GM12878 (cell line): ENCODE measurements at regions not wholly inside any gene's neighbourhood (a gene's known extent, or its start where the extent isn't known, plus 50 kb on each side); places are given as distances from the start of the nearest gene placed in this dataset.

Experiments
- ATAC-seq: fragments of 200-7000 bp; cut with Tn5 transposase; 3 replicates; pipeline ENCODE4 v1.9.1; 2020; ENCODE audit warnings: mild to moderate bottlenecking, moderate library complexity
- BruUV-seq: library from RNA; stranded (reverse); fragments of 400-500 nt; replicated peaks from 2 replicates; lab custom pipeline; 2021; lab: Mats Ljungman, UMichigan
- CTCF ChIA-PET: fragments of 300-600 bp; sonication (Branson Sonifier 250); formaldehyde crosslinking; extraction: SDS; loops from one replicate; lab custom pipeline; 2021; ENCODE audit warnings: inconsistent platforms; lab: Yijun Ruan, JAX
- POLR2A ChIA-PET: fragments of 350-600 bp; formaldehyde crosslinking; extraction: SDS; loops from one replicate; lab custom pipeline; 2021; ENCODE audit warnings: inconsistent platforms; lab: Charles Lee
- RAD21 ChIA-PET: fragments of 300-600 bp; sonication (Branson Sonifier 250); formaldehyde crosslinking; loops from one replicate; lab custom pipeline; 2023; ENCODE audit warnings: antibody characterized with exemption; ENCODE audit not compliant: unreplicated experiment; lab: Charles Lee
- SMC1A ChIA-PET: fragments of 300-600 bp; sonication (Branson Sonifier 250); formaldehyde crosslinking; loops from one replicate; lab custom pipeline; 2023; ENCODE audit not compliant: unreplicated experiment, uncharacterized antibody; lab: Charles Lee
- DNase-seq: peaks from one replicate; pipeline ENCODE4 v3.0.0-alpha.2; 2011; ENCODE audit warnings: low read depth, low spot score
- FAIRE-seq: peaks from 3 replicates; lab custom pipeline; 2011; peaks lifted over from hg19 to GRCh38; lab: Jason Lieb, UNC
- H2AFZ ChIP-seq: 2 replicates; pipeline ENCODE4 v1.6.0; 2011; ENCODE audit warnings: low read depth, low read length, control low read depth; ENCODE audit not compliant: control insufficient read depth
- H3K27ac ChIP-seq: 2 replicates; pipeline ENCODE4 v1.5.1; 2011; ENCODE audit warnings: control low read depth; ENCODE audit not compliant: control insufficient read depth, insufficient read depth
- H3K27me3 ChIP-seq, 2 experiments: replicated peaks in 1 of 2; 2 replicates each; pipeline versions ENCODE4 v1.6.0 to v1.6.1; 2011; ENCODE audit warnings: low read length in 1 of 2; ENCODE audit not compliant: control insufficient read depth in 2 of 2, insufficient read depth in 2 of 2
- H3K36me3 ChIP-seq, 2 experiments: 2 replicates each; pipeline ENCODE4 v1.5.1; 2011; ENCODE audit warnings: low read length in 1 of 2; ENCODE audit not compliant: control insufficient read depth in 2 of 2, insufficient read depth in 2 of 2
- H3K4me1 ChIP-seq: 2 replicates; pipeline ENCODE4 v1.6.1; 2011; ENCODE audit warnings: mild to moderate bottlenecking, low read length, moderate library complexity, mixed read lengths; ENCODE audit not compliant: control insufficient read depth, insufficient read depth
- H3K4me2 ChIP-seq: 2 replicates; pipeline ENCODE4 v1.6.0; 2011; ENCODE audit warnings: control low read depth; ENCODE audit not compliant: control insufficient read depth, insufficient read depth
- H3K4me3 ChIP-seq: fragments of 200-600 bp; sonication (generic); 2 replicates; pipeline ENCODE4 v1.5.1; 2016
- H3K79me2 ChIP-seq: 2 replicates; pipeline ENCODE4 v1.6.0; 2011; ENCODE audit warnings: low read length; ENCODE audit not compliant: control insufficient read depth, insufficient read depth
- H3K9ac ChIP-seq: 2 replicates; pipeline ENCODE4 v1.8.0; 2011; ENCODE audit warnings: low read length, control low read depth, mixed read lengths; ENCODE audit not compliant: control insufficient read depth, insufficient read depth
- H3K9me3 ChIP-seq: replicated peaks from 3 replicates; pipeline ENCODE4 v1.5.1; 2011; ENCODE audit warnings: mild to moderate bottlenecking, low read length; ENCODE audit not compliant: control insufficient read depth, insufficient read depth
- H4K20me1 ChIP-seq: 2 replicates; pipeline ENCODE4 v1.6.0; 2011; ENCODE audit not compliant: control insufficient read depth, insufficient read depth
- BRCA1 ChIP-seq: IDR thresholded peaks from 2 replicates; pipeline ENCODE4 v1.6.1; 2011; ENCODE audit warnings: low read depth, low read length, improper control_type of control experiment
- ESRRA ChIP-seq: IDR thresholded peaks from 2 replicates; pipeline ENCODE4 v1.6.1; 2012; ENCODE audit warnings: mild to moderate bottlenecking, low read length, improper control_type of control experiment
- JUND ChIP-seq: IDR thresholded peaks from 2 replicates; pipeline ENCODE4 v1.6.1; 2012; ENCODE audit warnings: low read depth, mild to moderate bottlenecking, low read length, improper control_type of control experiment, moderate library complexity
- MTA3 ChIP-seq: IDR thresholded peaks from 2 replicates; pipeline ENCODE4 v1.6.1; 2012; ENCODE audit warnings: low read length, inconsistent platforms, borderline replicate concordance
- SREBF2 ChIP-seq: IDR thresholded peaks from 2 replicates; pipeline ENCODE4 v1.6.1; 2012; ENCODE audit warnings: mild to moderate bottlenecking, low read length
- SUPT20H ChIP-seq: IDR thresholded peaks from 2 replicates; pipeline ENCODE4 v1.6.1; 2011; ENCODE audit warnings: low read depth, mild to moderate bottlenecking, low read length, moderate library complexity, borderline replicate concordance; ENCODE audit not compliant: control insufficient read depth
- WGBS: methylation state at CpG from one replicate; pipeline ENCODE4 v1.1.6; 2016; ENCODE audit warnings: low lambda C conversion rate; ENCODE audit not compliant: insufficient replicate concordance, insufficient coverage; ENCODE audit errors: missing lambda C conversion rate; 5-methylcytosine and 5-hydroxymethylcytosine counted together
- in situ Hi-C: fragments of 300-500 bp; cut with MboI; formaldehyde crosslinking; loops from 9 replicates; pipeline ENCODE4 v1.14.3; 2018; ENCODE audit warnings: mixed read lengths
- intact Hi-C: fragments of 100-400 bp; cut with micrococcal nuclease; formaldehyde crosslinking; loops from one replicate; pipeline ENCODE4 v1.14.2; 2022; ENCODE audit not compliant: unreplicated experiment
- TF ChIP-seq, protein P1 (sequence below): fragments of 450-650 bp; formaldehyde crosslinking; IDR thresholded peaks from 2 replicates; pipeline ENCODE4 v1.4.0; 2020; ENCODE audit warnings: mild to moderate bottlenecking, moderate library complexity
- TF ChIP-seq, protein P2 (sequence below): fragments of 450-650 bp; IDR thresholded peaks from 2 replicates; pipeline ENCODE4 v1.6.1; 2017; ENCODE audit warnings: borderline replicate concordance

DNA sequence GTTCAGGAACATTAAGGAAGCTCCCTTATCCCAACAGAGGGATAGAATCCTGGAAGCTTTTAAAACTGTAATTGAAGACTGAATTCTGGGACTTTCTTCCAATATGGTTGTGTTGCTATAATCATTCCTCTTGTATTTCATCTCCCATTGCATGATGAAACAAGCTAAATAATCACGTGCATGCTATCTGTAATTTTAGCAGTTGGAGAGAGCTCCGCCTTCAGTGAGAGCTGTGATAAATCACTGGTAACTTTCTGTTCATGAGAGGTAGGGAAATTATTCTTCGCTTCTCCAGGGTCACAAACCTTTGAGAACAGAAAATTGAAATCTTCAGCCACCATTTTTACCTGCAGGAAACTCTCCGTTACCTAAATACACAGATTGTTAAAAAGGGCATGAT lies 530.2 kb downstream of the HTR7 start:
- ChIA-PET CTCF (no interaction called here), POLR2A (no interaction called here), RAD21 (no interaction called here), SMC1A (interaction anchor here (0.6 kb wide), 2 partner anchors 15 to 41 kb away, joined by 3 read pairs; no protein-coding TSS in a partner anchor)
- H3K4me1 ChIP-seq = no peaks in the 10 kb centered on the region
- DNase-seq = no peak
- WGBS = 29% methylated on average over 4 of the region's 4 CpGs
- ATAC-seq = no peak
- TF ChIP-seq JUND (no peak), ESRRA (no peak), BRCA1 (no peak), MTA3 (no peak), SUPT20H (no peak), SREBF2 (no peak)
- TF ChIP-seq, protein P1, sequence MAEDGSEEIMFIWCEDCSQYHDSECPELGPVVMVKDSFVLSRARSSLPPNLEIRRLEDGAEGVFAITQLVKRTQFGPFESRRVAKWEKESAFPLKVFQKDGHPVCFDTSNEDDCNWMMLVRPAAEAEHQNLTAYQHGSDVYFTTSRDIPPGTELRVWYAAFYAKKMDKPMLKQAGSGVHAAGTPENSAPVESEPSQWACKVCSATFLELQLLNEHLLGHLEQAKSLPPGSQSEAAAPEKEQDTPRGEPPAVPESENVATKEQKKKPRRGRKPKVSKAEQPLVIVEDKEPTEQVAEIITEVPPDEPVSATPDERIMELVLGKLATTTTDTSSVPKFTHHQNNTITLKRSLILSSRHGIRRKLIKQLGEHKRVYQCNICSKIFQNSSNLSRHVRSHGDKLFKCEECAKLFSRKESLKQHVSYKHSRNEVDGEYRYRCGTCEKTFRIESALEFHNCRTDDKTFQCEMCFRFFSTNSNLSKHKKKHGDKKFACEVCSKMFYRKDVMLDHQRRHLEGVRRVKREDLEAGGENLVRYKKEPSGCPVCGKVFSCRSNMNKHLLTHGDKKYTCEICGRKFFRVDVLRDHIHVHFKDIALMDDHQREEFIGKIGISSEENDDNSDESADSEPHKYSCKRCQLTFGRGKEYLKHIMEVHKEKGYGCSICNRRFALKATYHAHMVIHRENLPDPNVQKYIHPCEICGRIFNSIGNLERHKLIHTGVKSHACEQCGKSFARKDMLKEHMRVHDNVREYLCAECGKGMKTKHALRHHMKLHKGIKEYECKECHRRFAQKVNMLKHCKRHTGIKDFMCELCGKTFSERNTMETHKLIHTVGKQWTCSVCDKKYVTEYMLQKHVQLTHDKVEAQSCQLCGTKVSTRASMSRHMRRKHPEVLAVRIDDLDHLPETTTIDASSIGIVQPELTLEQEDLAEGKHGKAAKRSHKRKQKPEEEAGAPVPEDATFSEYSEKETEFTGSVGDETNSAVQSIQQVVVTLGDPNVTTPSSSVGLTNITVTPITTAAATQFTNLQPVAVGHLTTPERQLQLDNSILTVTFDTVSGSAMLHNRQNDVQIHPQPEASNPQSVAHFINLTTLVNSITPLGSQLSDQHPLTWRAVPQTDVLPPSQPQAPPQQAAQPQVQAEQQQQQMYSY (CRISPR knock-in tag) = no peak
- TF ChIP-seq, protein P2, sequence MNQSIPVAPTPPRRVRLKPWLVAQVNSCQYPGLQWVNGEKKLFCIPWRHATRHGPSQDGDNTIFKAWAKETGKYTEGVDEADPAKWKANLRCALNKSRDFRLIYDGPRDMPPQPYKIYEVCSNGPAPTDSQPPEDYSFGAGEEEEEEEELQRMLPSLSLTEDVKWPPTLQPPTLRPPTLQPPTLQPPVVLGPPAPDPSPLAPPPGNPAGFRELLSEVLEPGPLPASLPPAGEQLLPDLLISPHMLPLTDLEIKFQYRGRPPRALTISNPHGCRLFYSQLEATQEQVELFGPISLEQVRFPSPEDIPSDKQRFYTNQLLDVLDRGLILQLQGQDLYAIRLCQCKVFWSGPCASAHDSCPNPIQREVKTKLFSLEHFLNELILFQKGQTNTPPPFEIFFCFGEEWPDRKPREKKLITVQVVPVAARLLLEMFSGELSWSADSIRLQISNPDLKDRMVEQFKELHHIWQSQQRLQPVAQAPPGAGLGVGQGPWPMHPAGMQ = no peak
- H3K79me2 ChIP-seq = no peaks in the 10 kb centered on the region
- FAIRE-seq = no peak
- H3K27me3 ChIP-seq = no peaks in the 10 kb centered on the region
- no peak overlapping the region for H3K9ac ChIP-seq
- in situ Hi-C loops (no loop called here), intact Hi-C loops (no loop called here)
- H3K4me3 ChIP-seq = no peak overlapping the region
- H3K4me2 ChIP-seq = no peak overlapping the region
- no peaks in the 10 kb centered on the region for H4K20me1 ChIP-seq
- H3K36me3 ChIP-seq = no peaks in the 10 kb centered on the region
- no TSS peak for BruUV-seq
- no peak overlapping the region for H3K27ac ChIP-seq
- no peaks in the 10 kb centered on the region for H3K9me3 ChIP-seq
- no peak overlapping the region for H2AFZ ChIP-seq
